ENCODE measurements at regions not wholly inside any gene's neighbourhood (a gene's known extent, or its start where the extent isn't known, plus 50 kb on each side); places are given as distances from the start of the nearest gene placed in this dataset.

- Histone ChIP-seq H3K27ac (ENCODE audit: low read depth, low read length) (no peak overlapping the region), H3K27me3 (ENCODE audit: control insufficient read depth in 3 of 3, insufficient read depth in 3 of 3, low read length in 3 of 3) (no peaks in the 10 kb centered on the region), H3K9me3 (ENCODE audit: control insufficient read depth in 3 of 3, low read length in 3 of 3) (peaks cover 0 to 2% (median 0%) of the 10 kb centered on the region in 3 donors), H3K36me3 (ENCODE audit: control insufficient read depth in 3 of 3, insufficient read depth in 3 of 3, low read length in 3 of 3) (no peaks in the 10 kb centered on the region), H3K4me1 (ENCODE audit: control insufficient read depth in 3 of 3, insufficient read depth in 3 of 3, low read length in 3 of 3) (no peaks in the 10 kb centered on the region), H3K9ac (ENCODE audit: low read depth in 1 of 3, low read length in 3 of 3) (no peak overlapping the region), H3K4me3 (ENCODE audit: low read length in 3 of 3) (no peak overlapping the region)
Observed at GRCh38 chr1:82266351-82266750, 465.6 kb downstream of the ADGRL2 start.

- Histone ChIP-seq H3K27me3 (ENCODE audit: control insufficient read depth in 3 of 3, insufficient read depth in 3 of 3, low read length in 3 of 3) (no peaks in the 10 kb centered on the region), H3K4me3 (ENCODE audit: low read length in 3 of 3) (no peak overlapping the region), H3K9ac (ENCODE audit: low read depth in 1 of 3, low read length in 3 of 3) (no peak overlapping the region), H3K27ac (ENCODE audit: low read depth, low read length) (no peak overlapping the region), H3K9me3 (ENCODE audit: control insufficient read depth in 3 of 3, low read length in 3 of 3) (peaks cover 0 to 2% (median 0%) of the 10 kb centered on the region in 3 donors), H3K4me1 (ENCODE audit: control insufficient read depth in 3 of 3, insufficient read depth in 3 of 3, low read length in 3 of 3) (no peaks in the 10 kb centered on the region), H3K36me3 (ENCODE audit: control insufficient read depth in 3 of 3, insufficient read depth in 3 of 3, low read length in 3 of 3) (no peaks in the 10 kb centered on the region)
Observed at GRCh38 chr1:82265436-82265835, 464.7 kb downstream of the ADGRL2 start.

GRCh38 chr1:82264802-82265201, 464.1 kb downstream of the ADGRL2 start:
- Histone ChIP-seq H3K4me3 (ENCODE audit: low read length in 3 of 3) (no peak overlapping the region), H3K9ac (ENCODE audit: low read depth in 1 of 3, low read length in 3 of 3) (no peak overlapping the region), H3K27me3 (ENCODE audit: control insufficient read depth in 3 of 3, insufficient read depth in 3 of 3, low read length in 3 of 3) (no peaks in the 10 kb centered on the region), H3K9me3 (ENCODE audit: control insufficient read depth in 3 of 3, low read length in 3 of 3) (peaks cover 0 to 2% (median 0%) of the 10 kb centered on the region in 3 donors), H3K27ac (ENCODE audit: low read depth, low read length) (no peak overlapping the region), H3K36me3 (ENCODE audit: control insufficient read depth in 3 of 3, insufficient read depth in 3 of 3, low read length in 3 of 3) (no peaks in the 10 kb centered on the region), H3K4me1 (ENCODE audit: control insufficient read depth in 3 of 3, insufficient read depth in 3 of 3, low read length in 3 of 3) (no peaks in the 10 kb centered on the region)

- peaks cover 0 to 2% (median 0%) of the 10 kb centered on the region in 3 donors for H3K9me3 ChIP-seq (ENCODE audit: control insufficient read depth in 3 of 3, low read length in 3 of 3)
- H3K4me1 ChIP-seq (ENCODE audit: control insufficient read depth in 3 of 3, insufficient read depth in 3 of 3, low read length in 3 of 3): no peaks in the 10 kb centered on the region
- no peak overlapping the region for H3K27ac ChIP-seq (ENCODE audit: low read depth, low read length)
- no peaks in the 10 kb centered on the region for H3K27me3 ChIP-seq (ENCODE audit: control insufficient read depth in 3 of 3, insufficient read depth in 3 of 3, low read length in 3 of 3)
- no peaks in the 10 kb centered on the region for H3K36me3 ChIP-seq (ENCODE audit: control insufficient read depth in 3 of 3, insufficient read depth in 3 of 3, low read length in 3 of 3)
- no peak overlapping the region for H3K9ac ChIP-seq (ENCODE audit: low read depth in 1 of 3, low read length in 3 of 3)
- no peak overlapping the region for H3K4me3 ChIP-seq (ENCODE audit: low read length in 3 of 3)
Observed at GRCh38 chr1:82263396-82263795, 462.7 kb downstream of the ADGRL2 start.

- H3K4me1 ChIP-seq (ENCODE audit: control insufficient read depth in 3 of 3, insufficient read depth in 3 of 3, low read length in 3 of 3): no peaks in the 10 kb centered on the region
- no peaks in the 10 kb centered on the region for H3K9me3 ChIP-seq (ENCODE audit: control insufficient read depth in 3 of 3, low read length in 3 of 3)
- H3K27ac ChIP-seq (ENCODE audit: low read depth, low read length): no peak overlapping the region
- no peaks in the 10 kb centered on the region for H3K27me3 ChIP-seq (ENCODE audit: control insufficient read depth in 3 of 3, insufficient read depth in 3 of 3, low read length in 3 of 3)
- H3K9ac ChIP-seq (ENCODE audit: low read depth in 1 of 3, low read length in 3 of 3): no peak overlapping the region
- no peaks in the 10 kb centered on the region for H3K36me3 ChIP-seq (ENCODE audit: control insufficient read depth in 3 of 3, insufficient read depth in 3 of 3, low read length in 3 of 3)
- no peak overlapping the region for H3K4me3 ChIP-seq (ENCODE audit: low read length in 3 of 3)
Observed at GRCh38 chr1:82260666-82261065, 459.9 kb downstream of the ADGRL2 start.

- Histone ChIP-seq H3K4me3 (ENCODE audit: low read length in 3 of 3) (no peak overlapping the region), H3K27ac (ENCODE audit: low read depth, low read length) (no peak overlapping the region), H3K9ac (ENCODE audit: low read depth in 1 of 3, low read length in 3 of 3) (no peak overlapping the region), H3K4me1 (ENCODE audit: control insufficient read depth in 3 of 3, insufficient read depth in 3 of 3, low read length in 3 of 3) (no peaks in the 10 kb centered on the region), H3K36me3 (ENCODE audit: control insufficient read depth in 3 of 3, insufficient read depth in 3 of 3, low read length in 3 of 3) (no peaks in the 10 kb centered on the region), H3K27me3 (ENCODE audit: control insufficient read depth in 3 of 3, insufficient read depth in 3 of 3, low read length in 3 of 3) (no peaks in the 10 kb centered on the region), H3K9me3 (ENCODE audit: control insufficient read depth in 3 of 3, low read length in 3 of 3) (no peaks in the 10 kb centered on the region)
Observed at GRCh38 chr1:82260051-82260450, 459.3 kb downstream of the ADGRL2 start.

- no peaks in the 10 kb centered on the region for H3K36me3 ChIP-seq (ENCODE audit: control insufficient read depth in 3 of 3, insufficient read depth in 3 of 3, low read length in 3 of 3)
- no peaks in the 10 kb centered on the region for H3K4me1 ChIP-seq (ENCODE audit: control insufficient read depth in 3 of 3, insufficient read depth in 3 of 3, low read length in 3 of 3)
- no peaks in the 10 kb centered on the region for H3K9me3 ChIP-seq (ENCODE audit: control insufficient read depth in 3 of 3, low read length in 3 of 3)
- H3K27ac ChIP-seq (ENCODE audit: low read depth, low read length): no peak overlapping the region
- no peak overlapping the region for H3K9ac ChIP-seq (ENCODE audit: low read depth in 1 of 3, low read length in 3 of 3)
- no peak overlapping the region for H3K4me3 ChIP-seq (ENCODE audit: low read length in 3 of 3)
- H3K27me3 ChIP-seq (ENCODE audit: control insufficient read depth in 3 of 3, insufficient read depth in 3 of 3, low read length in 3 of 3): no peaks in the 10 kb centered on the region
Observed at GRCh38 chr1:82258887-82259286, 458.2 kb downstream of the ADGRL2 start.

- H3K9me3 ChIP-seq (ENCODE audit: control insufficient read depth in 3 of 3, low read length in 3 of 3): peaks cover 0 to 8% (median 0%) of the 10 kb centered on the region in 3 donors
- H3K4me3 ChIP-seq (ENCODE audit: low read length in 3 of 3): no peak overlapping the region
- no peaks in the 10 kb centered on the region for H3K36me3 ChIP-seq (ENCODE audit: control insufficient read depth in 3 of 3, insufficient read depth in 3 of 3, low read length in 3 of 3)
- H3K4me1 ChIP-seq (ENCODE audit: control insufficient read depth in 3 of 3, insufficient read depth in 3 of 3, low read length in 3 of 3): no peaks in the 10 kb centered on the region
- no peak overlapping the region for H3K27ac ChIP-seq (ENCODE audit: low read depth, low read length)
- no peak overlapping the region for H3K9ac ChIP-seq (ENCODE audit: low read depth in 1 of 3, low read length in 3 of 3)
- no peaks in the 10 kb centered on the region for H3K27me3 ChIP-seq (ENCODE audit: control insufficient read depth in 3 of 3, insufficient read depth in 3 of 3, low read length in 3 of 3)
Observed at GRCh38 chr1:82246050-82246449, 445.3 kb downstream of the ADGRL2 start.

GRCh38 chr1:82245345-82246014, 444.7 kb downstream of the ADGRL2 start:
- Histone ChIP-seq H3K4me3 (ENCODE audit: low read length in 3 of 3) (no peak overlapping the region), H3K36me3 (ENCODE audit: control insufficient read depth in 3 of 3, insufficient read depth in 3 of 3, low read length in 3 of 3) (no peaks in the 10 kb centered on the region), H3K27ac (ENCODE audit: low read depth, low read length) (no peak overlapping the region), H3K9me3 (ENCODE audit: control insufficient read depth in 3 of 3, low read length in 3 of 3) (peaks cover 0 to 8% (median 0%) of the 10 kb centered on the region in 3 donors), H3K27me3 (ENCODE audit: control insufficient read depth in 3 of 3, insufficient read depth in 3 of 3, low read length in 3 of 3) (no peaks in the 10 kb centered on the region), H3K4me1 (ENCODE audit: control insufficient read depth in 3 of 3, insufficient read depth in 3 of 3, low read length in 3 of 3) (no peaks in the 10 kb centered on the region), H3K9ac (ENCODE audit: low read depth in 1 of 3, low read length in 3 of 3) (no peak overlapping the region)

- Histone ChIP-seq H3K9me3 (ENCODE audit: control insufficient read depth in 3 of 3, low read length in 3 of 3) (peaks cover 0 to 8% (median 0%) of the 10 kb centered on the region in 3 donors), H3K27ac (ENCODE audit: low read depth, low read length) (no peak overlapping the region), H3K9ac (ENCODE audit: low read depth in 1 of 3, low read length in 3 of 3) (no peak overlapping the region), H3K4me1 (ENCODE audit: control insufficient read depth in 3 of 3, insufficient read depth in 3 of 3, low read length in 3 of 3) (no peaks in the 10 kb centered on the region), H3K4me3 (ENCODE audit: low read length in 3 of 3) (no peak overlapping the region), H3K27me3 (ENCODE audit: control insufficient read depth in 3 of 3, insufficient read depth in 3 of 3, low read length in 3 of 3) (no peaks in the 10 kb centered on the region), H3K36me3 (ENCODE audit: control insufficient read depth in 3 of 3, insufficient read depth in 3 of 3, low read length in 3 of 3) (no peaks in the 10 kb centered on the region)
Observed at GRCh38 chr1:82240571-82240970, 439.8 kb downstream of the ADGRL2 start.

All from skeletal muscle tissue (tissue), 3 donors.